Mesendoderm (in vitro differentiated cells): ENCODE measurements at regions not wholly inside any gene's neighbourhood (a gene's known extent, or its start where the extent isn't known, plus 50 kb on each side); places are given as distances from the start of the nearest gene placed in this dataset.

Experiments
- DNase-seq: peaks from one replicate; pipeline ENCODE4 v3.0.0; 2013
- H2AK5ac ChIP-seq: 2 replicates; pipeline ENCODE4 v1.6.1; 2013; ENCODE audit warnings: low read length, inconsistent platforms
- H2BK120ac ChIP-seq: 2 replicates; pipeline ENCODE4 v1.6.1; 2013; ENCODE audit warnings: low read depth, mild to moderate bottlenecking, low read length, moderate library complexity, mixed read lengths
- H2BK15ac ChIP-seq: replicated peaks from 2 replicates; pipeline ENCODE4 v1.6.1; 2013; ENCODE audit warnings: low read depth, mild to moderate bottlenecking, moderate library complexity
- H2BK5ac ChIP-seq: 2 replicates; pipeline ENCODE4 v1.6.1; 2013; ENCODE audit warnings: low read length, inconsistent platforms
- H3K18ac ChIP-seq: 2 replicates; pipeline ENCODE4 v1.6.1; 2013; ENCODE audit warnings: mild to moderate bottlenecking, low read length, mixed read lengths
- H3K23ac ChIP-seq: one replicate; pipeline ENCODE4 v1.6.1; 2013; ENCODE audit warnings: low read length
- H3K27ac ChIP-seq: 2 replicates; pipeline ENCODE4 v1.5.1; 2013; ENCODE audit warnings: low read depth, mild to moderate bottlenecking, inconsistent platforms, low read length, moderate library complexity
- H3K27me3 ChIP-seq: 2 replicates; pipeline ENCODE4 v1.6.1; 2013; ENCODE audit warnings: low read length, control low read depth, mild to moderate bottlenecking, inconsistent platforms; ENCODE audit not compliant: insufficient read depth, poor library complexity
- H3K36me3 ChIP-seq: 2 replicates; pipeline ENCODE4 v1.6.1; 2013; ENCODE audit warnings: low read length, inconsistent platforms; ENCODE audit not compliant: control insufficient read depth, insufficient read depth
- H3K4ac ChIP-seq: one replicate; pipeline ENCODE4 v1.6.1; 2013; ENCODE audit warnings: low read depth, mild to moderate bottlenecking, low read length, moderate library complexity
- H3K4me1 ChIP-seq: 2 replicates; pipeline ENCODE4 v1.6.1; 2013; ENCODE audit warnings: low read depth, low read length, inconsistent platforms; ENCODE audit not compliant: control insufficient read depth
- H3K4me2 ChIP-seq: 2 replicates; pipeline ENCODE4 v1.6.1; 2013; ENCODE audit warnings: low read length
- H3K4me3 ChIP-seq: 2 replicates; pipeline ENCODE4 v1.5.1; 2013; ENCODE audit warnings: mild to moderate bottlenecking, low read length
- H3K56ac ChIP-seq: one replicate; pipeline ENCODE4 v1.6.1; 2013; ENCODE audit warnings: low read length
- H3K79me1 ChIP-seq: 2 replicates; pipeline ENCODE4 v1.6.1; 2013; ENCODE audit warnings: low read length, inconsistent platforms
- H3K79me2 ChIP-seq: 2 replicates; pipeline ENCODE4 v1.6.1; 2013; ENCODE audit warnings: mild to moderate bottlenecking, low read length; ENCODE audit not compliant: control insufficient read depth, insufficient read depth
- H3K9ac ChIP-seq: 2 replicates; pipeline ENCODE4 v1.6.1; 2013; ENCODE audit warnings: low read length, inconsistent platforms
- H4K5ac ChIP-seq: one replicate; pipeline ENCODE4 v1.6.1; 2013; ENCODE audit warnings: low read length
- H4K8ac ChIP-seq: one replicate; pipeline ENCODE4 v1.6.1; 2013; ENCODE audit warnings: low read depth, mild to moderate bottlenecking, control low read depth, low read length, moderate library complexity
- WGBS: extraction: QIAGEN DNeasy Blood & Tissue Kit; methylation state at CpG from one replicate; pipeline ENCODE4 v1.1.7; 2013; ENCODE audit warnings: low lambda C conversion rate, missing lambda C conversion rate; ENCODE audit not compliant: insufficient coverage; ENCODE audit errors: extremely low coverage; 5-methylcytosine and 5-hydroxymethylcytosine counted together

GRCh38 chr7:131045526-131045925 lies 282.1 kb upstream of the MKLN1 start:
- Histone ChIP-seq H3K23ac (no peak overlapping the region), H4K8ac (no peak overlapping the region), H2AK5ac (no peak overlapping the region), H2BK120ac (no peak overlapping the region), H3K79me1 (no peaks in the 10 kb centered on the region), H2BK15ac (no peak overlapping the region), H3K4ac (no peak overlapping the region), H3K27ac (no peak overlapping the region), H3K18ac (no peak overlapping the region), H3K4me2 (no peak overlapping the region), H3K4me1 (no peaks in the 10 kb centered on the region), H3K4me3 (no peak overlapping the region), H3K27me3 (no peaks in the 10 kb centered on the region), H2BK5ac (no peak overlapping the region), H3K79me2 (no peaks in the 10 kb centered on the region), H3K9ac (no peak overlapping the region), H3K36me3 (no peaks in the 10 kb centered on the region), H4K5ac (no peak overlapping the region), H3K56ac (no peak overlapping the region)
- WGBS = no CpG with 5 or more reads among the region's 1 CpG
- DNase-seq = no peak

GRCh38 chr7:131046246-131046645 lies 281.4 kb upstream of the MKLN1 start:
- H4K5ac ChIP-seq = no peak overlapping the region
- no peak overlapping the region for H2BK5ac ChIP-seq
- H2BK15ac ChIP-seq = no peak overlapping the region
- no peak overlapping the region for H3K56ac ChIP-seq
- no peak overlapping the region for H3K27ac ChIP-seq
- H3K79me1 ChIP-seq = no peaks in the 10 kb centered on the region
- no peak overlapping the region for H3K18ac ChIP-seq
- no peak overlapping the region for H3K4me3 ChIP-seq
- no peaks in the 10 kb centered on the region for H3K27me3 ChIP-seq
- no peak overlapping the region for H2BK120ac ChIP-seq
- H3K9ac ChIP-seq = no peak overlapping the region
- no peak overlapping the region for H3K4ac ChIP-seq
- no peak for DNase-seq
- no peak overlapping the region for H2AK5ac ChIP-seq
- no peak overlapping the region for H3K4me2 ChIP-seq
- no CpG with 5 or more reads among the region's 1 CpG for WGBS
- H3K23ac ChIP-seq = no peak overlapping the region
- H3K36me3 ChIP-seq = no peaks in the 10 kb centered on the region
- no peak overlapping the region for H4K8ac ChIP-seq
- H3K4me1 ChIP-seq = no peaks in the 10 kb centered on the region
- no peaks in the 10 kb centered on the region for H3K79me2 ChIP-seq

GRCh38 chr7:131047651-131048304 lies 279.9 kb upstream of the MKLN1 start:
- H4K5ac ChIP-seq = no peak overlapping the region
- no peaks in the 10 kb centered on the region for H3K36me3 ChIP-seq
- H2BK5ac ChIP-seq = no peak overlapping the region
- H2BK15ac ChIP-seq = no peak overlapping the region
- WGBS = no CpG with 5 or more reads among the region's 2 CpGs
- H2AK5ac ChIP-seq = no peak overlapping the region
- no peaks in the 10 kb centered on the region for H3K4me1 ChIP-seq
- H3K79me1 ChIP-seq = no peaks in the 10 kb centered on the region
- no peak overlapping the region for H3K18ac ChIP-seq
- H3K56ac ChIP-seq = no peak overlapping the region
- H4K8ac ChIP-seq = no peak overlapping the region
- no peak for DNase-seq
- no peak overlapping the region for H3K27ac ChIP-seq
- no peak overlapping the region for H3K4me3 ChIP-seq
- no peak overlapping the region for H2BK120ac ChIP-seq
- no peaks in the 10 kb centered on the region for H3K27me3 ChIP-seq
- H3K4ac ChIP-seq = no peak overlapping the region
- H3K9ac ChIP-seq = no peak overlapping the region
- no peaks in the 10 kb centered on the region for H3K79me2 ChIP-seq
- H3K4me2 ChIP-seq = no peak overlapping the region
- H3K23ac ChIP-seq = no peak overlapping the region

GRCh38 chr7:131051304-131051703 lies 276.4 kb upstream of the MKLN1 start:
- no peak overlapping the region for H4K8ac ChIP-seq
- no peak overlapping the region for H3K4me3 ChIP-seq
- no peaks in the 10 kb centered on the region for H3K27me3 ChIP-seq
- H3K79me1 ChIP-seq = no peaks in the 10 kb centered on the region
- DNase-seq = no peak
- H3K4me1 ChIP-seq = no peaks in the 10 kb centered on the region
- H2AK5ac ChIP-seq = no peak overlapping the region
- no peak overlapping the region for H3K56ac ChIP-seq
- H3K23ac ChIP-seq = no peak overlapping the region
- H3K36me3 ChIP-seq = no peaks in the 10 kb centered on the region
- no peak overlapping the region for H3K18ac ChIP-seq
- H4K5ac ChIP-seq = no peak overlapping the region
- H3K79me2 ChIP-seq = no peaks in the 10 kb centered on the region
- H3K4ac ChIP-seq = no peak overlapping the region
- H2BK15ac ChIP-seq = no peak overlapping the region
- no peak overlapping the region for H2BK5ac ChIP-seq
- H2BK120ac ChIP-seq = no peak overlapping the region
- no peak overlapping the region for H3K4me2 ChIP-seq
- H3K27ac ChIP-seq = no peak overlapping the region
- H3K9ac ChIP-seq = no peak overlapping the region
- no CpG with 5 or more reads among the region's 2 CpGs for WGBS

- Histone ChIP-seq H3K56ac (no peak overlapping the region), H4K8ac (no peak overlapping the region), H2BK15ac (no peak overlapping the region), H3K4ac (no peak overlapping the region), H3K27me3 (no peaks in the 10 kb centered on the region), H3K27ac (no peak overlapping the region), H3K18ac (no peak overlapping the region), H3K4me3 (no peak overlapping the region), H3K36me3 (no peaks in the 10 kb centered on the region), H3K9ac (no peak overlapping the region), H3K23ac (no peak overlapping the region), H2BK5ac (no peak overlapping the region), H3K79me2 (no peaks in the 10 kb centered on the region), H3K4me2 (no peak overlapping the region), H2BK120ac (no peak overlapping the region), H3K4me1 (no peaks in the 10 kb centered on the region), H3K79me1 (no peaks in the 10 kb centered on the region), H2AK5ac (no peak overlapping the region), H4K5ac (no peak overlapping the region)
- no peak for DNase-seq
- no CpG with 5 or more reads among the region's 4 CpGs for WGBS
Observed at GRCh38 chr7:131052285-131052904, 275.3 kb upstream of the MKLN1 start.

GRCh38 chr7:131056007-131056406 lies 271.7 kb upstream of the MKLN1 start:
- no peak overlapping the region for H3K4ac ChIP-seq
- no peaks in the 10 kb centered on the region for H3K36me3 ChIP-seq
- WGBS = no CpG with 5 or more reads among the region's 2 CpGs
- no peak overlapping the region for H2BK5ac ChIP-seq
- H2BK15ac ChIP-seq = no peak overlapping the region
- no peak overlapping the region for H4K8ac ChIP-seq
- no peaks in the 10 kb centered on the region for H3K27me3 ChIP-seq
- H2AK5ac ChIP-seq = no peak overlapping the region
- no peaks in the 10 kb centered on the region for H3K79me2 ChIP-seq
- no peak overlapping the region for H2BK120ac ChIP-seq
- no peak overlapping the region for H4K5ac ChIP-seq
- no peak overlapping the region for H3K4me3 ChIP-seq
- no peak for DNase-seq
- no peak overlapping the region for H3K23ac ChIP-seq
- no peak overlapping the region for H3K18ac ChIP-seq
- no peaks in the 10 kb centered on the region for H3K79me1 ChIP-seq
- no peak overlapping the region for H3K56ac ChIP-seq
- no peaks in the 10 kb centered on the region for H3K4me1 ChIP-seq
- no peak overlapping the region for H3K4me2 ChIP-seq
- H3K9ac ChIP-seq = no peak overlapping the region
- H3K27ac ChIP-seq = no peak overlapping the region
